ENCODE measurements at regions not wholly inside any gene's neighbourhood (a gene's known extent, or its start where the extent isn't known, plus 50 kb on each side); places are given as distances from the start of the nearest gene placed in this dataset.

DNA sequence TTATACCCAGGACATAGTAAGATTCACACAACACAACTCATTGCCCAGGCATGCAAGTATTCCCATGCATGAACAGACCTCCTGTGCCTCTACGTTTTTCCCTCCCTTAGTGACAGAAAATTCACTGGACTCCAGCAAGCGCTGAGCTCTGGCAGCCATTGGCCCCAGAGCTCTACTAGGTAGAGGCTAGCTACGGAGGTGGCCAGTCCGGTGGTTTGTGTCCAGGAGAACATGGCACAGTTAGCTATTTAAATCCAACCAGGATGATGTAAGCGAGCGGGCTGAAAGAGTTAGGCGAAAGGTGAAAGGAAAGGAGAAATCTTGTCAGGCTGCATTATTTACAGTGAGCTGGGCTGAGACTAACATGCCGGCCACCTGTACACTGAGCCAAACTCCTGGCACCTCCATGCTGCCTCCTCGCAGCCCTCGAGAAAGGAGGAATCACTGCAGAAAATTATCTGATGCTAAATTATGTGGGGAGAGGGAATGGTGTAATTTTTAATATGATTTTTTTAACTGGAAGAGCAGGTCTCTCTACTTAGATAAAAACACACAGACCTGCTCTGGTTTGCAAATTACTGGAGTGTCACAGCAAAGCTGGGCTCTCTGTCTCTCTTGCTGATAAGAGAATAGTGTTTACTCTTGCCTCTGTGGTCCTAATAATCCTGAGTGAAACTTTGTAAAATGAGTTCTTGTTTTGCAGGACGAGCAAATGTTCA is 50.1 kb upstream of the ARMC2 start:
- Histone ChIP-seq H3K4me3 (ENCODE audit: low read length) (no peak overlapping the region), H3K4me2 (ENCODE audit: low read length) (no peak overlapping the region), H2AFZ (ENCODE audit: low read depth, low read length) (no peak overlapping the region), H3K27me3 (ENCODE audit: insufficient read depth, low read depth, low read length) (no peaks in the 10 kb centered on the region), H3K9me2 (ENCODE audit: insufficient read depth, low read length) (no peaks in the 10 kb centered on the region), H3K79me2 (replicated peaks; ENCODE audit: insufficient read depth, low read length) (no peaks in the 10 kb centered on the region), H3K27ac (ENCODE audit: low read length) (no peak overlapping the region), H3K9me3 (ENCODE audit: low read length) (no peaks in the 10 kb centered on the region), H3K9ac (ENCODE audit: low read length) (no peak overlapping the region), H3F3A (ENCODE audit: insufficient read depth, low read length, poor library complexity, severe bottlenecking) (no peaks in the 10 kb centered on the region), H3K36me3 (ENCODE audit: insufficient read depth, low read length) (no peaks in the 10 kb centered on the region), H4K20me1 (ENCODE audit: insufficient read depth) (no peaks in the 10 kb centered on the region)
- TF ChIP-seq EZH2 (IDR thresholded peaks at IDR 0.05; ENCODE audit: borderline replicate concordance, insufficient read depth, low read length, poor library complexity, severe bottlenecking) (no peak), SMC3 (conservative IDR thresholded peaks at IDR 0.05; ENCODE audit: poor library complexity) (no peak), RAD21 (conservative IDR thresholded peaks at IDR 0.05) (no peak), TAF1 (IDR thresholded peaks at IDR 0.05; ENCODE audit: low read depth) (no peak), POLR2AphosphoS5 (IDR thresholded peaks at IDR 0.05) (no peak), MXI1 (conservative IDR thresholded peaks at IDR 0.05; ENCODE audit: poor library complexity, severe bottlenecking) (no peak), EP300 (conservative IDR thresholded peaks at IDR 0.05; ENCODE audit: poor library complexity, severe bottlenecking) (no peak)
- TF ChIP-seq, protein P1, sequence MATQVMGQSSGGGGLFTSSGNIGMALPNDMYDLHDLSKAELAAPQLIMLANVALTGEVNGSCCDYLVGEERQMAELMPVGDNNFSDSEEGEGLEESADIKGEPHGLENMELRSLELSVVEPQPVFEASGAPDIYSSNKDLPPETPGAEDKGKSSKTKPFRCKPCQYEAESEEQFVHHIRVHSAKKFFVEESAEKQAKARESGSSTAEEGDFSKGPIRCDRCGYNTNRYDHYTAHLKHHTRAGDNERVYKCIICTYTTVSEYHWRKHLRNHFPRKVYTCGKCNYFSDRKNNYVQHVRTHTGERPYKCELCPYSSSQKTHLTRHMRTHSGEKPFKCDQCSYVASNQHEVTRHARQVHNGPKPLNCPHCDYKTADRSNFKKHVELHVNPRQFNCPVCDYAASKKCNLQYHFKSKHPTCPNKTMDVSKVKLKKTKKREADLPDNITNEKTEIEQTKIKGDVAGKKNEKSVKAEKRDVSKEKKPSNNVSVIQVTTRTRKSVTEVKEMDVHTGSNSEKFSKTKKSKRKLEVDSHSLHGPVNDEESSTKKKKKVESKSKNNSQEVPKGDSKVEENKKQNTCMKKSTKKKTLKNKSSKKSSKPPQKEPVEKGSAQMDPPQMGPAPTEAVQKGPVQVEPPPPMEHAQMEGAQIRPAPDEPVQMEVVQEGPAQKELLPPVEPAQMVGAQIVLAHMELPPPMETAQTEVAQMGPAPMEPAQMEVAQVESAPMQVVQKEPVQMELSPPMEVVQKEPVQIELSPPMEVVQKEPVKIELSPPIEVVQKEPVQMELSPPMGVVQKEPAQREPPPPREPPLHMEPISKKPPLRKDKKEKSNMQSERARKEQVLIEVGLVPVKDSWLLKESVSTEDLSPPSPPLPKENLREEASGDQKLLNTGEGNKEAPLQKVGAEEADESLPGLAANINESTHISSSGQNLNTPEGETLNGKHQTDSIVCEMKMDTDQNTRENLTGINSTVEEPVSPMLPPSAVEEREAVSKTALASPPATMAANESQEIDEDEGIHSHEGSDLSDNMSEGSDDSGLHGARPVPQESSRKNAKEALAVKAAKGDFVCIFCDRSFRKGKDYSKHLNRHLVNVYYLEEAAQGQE (IDR thresholded peaks at IDR 0.05; ENCODE audit: borderline replicate concordance), result no peak
- TF ChIP-seq, protein P2, sequence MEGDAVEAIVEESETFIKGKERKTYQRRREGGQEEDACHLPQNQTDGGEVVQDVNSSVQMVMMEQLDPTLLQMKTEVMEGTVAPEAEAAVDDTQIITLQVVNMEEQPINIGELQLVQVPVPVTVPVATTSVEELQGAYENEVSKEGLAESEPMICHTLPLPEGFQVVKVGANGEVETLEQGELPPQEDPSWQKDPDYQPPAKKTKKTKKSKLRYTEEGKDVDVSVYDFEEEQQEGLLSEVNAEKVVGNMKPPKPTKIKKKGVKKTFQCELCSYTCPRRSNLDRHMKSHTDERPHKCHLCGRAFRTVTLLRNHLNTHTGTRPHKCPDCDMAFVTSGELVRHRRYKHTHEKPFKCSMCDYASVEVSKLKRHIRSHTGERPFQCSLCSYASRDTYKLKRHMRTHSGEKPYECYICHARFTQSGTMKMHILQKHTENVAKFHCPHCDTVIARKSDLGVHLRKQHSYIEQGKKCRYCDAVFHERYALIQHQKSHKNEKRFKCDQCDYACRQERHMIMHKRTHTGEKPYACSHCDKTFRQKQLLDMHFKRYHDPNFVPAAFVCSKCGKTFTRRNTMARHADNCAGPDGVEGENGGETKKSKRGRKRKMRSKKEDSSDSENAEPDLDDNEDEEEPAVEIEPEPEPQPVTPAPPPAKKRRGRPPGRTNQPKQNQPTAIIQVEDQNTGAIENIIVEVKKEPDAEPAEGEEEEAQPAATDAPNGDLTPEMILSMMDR (IDR thresholded peaks at IDR 0.05; ENCODE audit: poor library complexity, severe bottlenecking), result no peak

Measured in neural cell (in vitro differentiated cells).